GM11168 (cell line): ENCODE measurements at regions not wholly inside any gene's neighbourhood (a gene's known extent, or its start where the extent isn't known, plus 50 kb on each side); places are given as distances from the start of the nearest gene placed in this dataset.
"Not testable (repeated sequence)": the region's sequence is repeated elsewhere in the genome, so short reads cannot be mapped to it uniquely, and the experiment has no call there.

Experiments
- in situ Hi-C: fragments of 300-500 bp; cut with MboI; formaldehyde crosslinking; loops from one replicate; pipeline ENCODE4 v1.12.0; 2022; ENCODE audit warnings: low sequenced_read_pairs; ENCODE audit not compliant: unreplicated experiment

- in situ Hi-C loops = no loop called here
These were observed 898.1 kb upstream of the WWC1 start for GRCh38 chr5:167393358-167393757.

GRCh38 chr5:167402671-167403070 lies 888.8 kb upstream of the WWC1 start:
- in situ Hi-C loops = no loop called here

GRCh38 chr5:167406513-167406912 lies 884.9 kb upstream of the WWC1 start:
- in situ Hi-C loops = no loop called here

GRCh38 chr5:167412556-167412955 lies 878.9 kb upstream of the WWC1 start:
- in situ Hi-C loops = no loop called here

GRCh38 chr5:167413506-167413905 lies 877.9 kb upstream of the WWC1 start:
- in situ Hi-C loops = no loop called here

GRCh38 chr5:167414611-167415010 lies 876.8 kb upstream of the WWC1 start:
- in situ Hi-C loops = no loop called here

- in situ Hi-C loops = no loop called here
These were observed 875.4 kb upstream of the WWC1 start for GRCh38 chr5:167415779-167416746.

GRCh38 chr5:167417662-167418061 lies 873.8 kb upstream of the WWC1 start:
- in situ Hi-C loops = no loop called here

- in situ Hi-C loops = no loop called here
These were observed 866.3 kb upstream of the WWC1 start for GRCh38 chr5:167425161-167425560.

- in situ Hi-C loops = no loop called here
These were observed 864.9 kb upstream of the WWC1 start for GRCh38 chr5:167426501-167426900.

- in situ Hi-C loops = not testable (repeated sequence)
These were observed 863.8 kb upstream of the WWC1 start for GRCh38 chr5:167427641-167428040.

- in situ Hi-C loops = no loop called here
These were observed 850.6 kb upstream of the WWC1 start for GRCh38 chr5:167440846-167441245.

- in situ Hi-C loops = no loop called here
These were observed 848.5 kb upstream of the WWC1 start for GRCh38 chr5:167442922-167443321.

GRCh38 chr5:167447466-167448375 lies 843.7 kb upstream of the WWC1 start:
- in situ Hi-C loops = no loop called here

- in situ Hi-C loops = no loop called here
These were observed 843.1 kb upstream of the WWC1 start for GRCh38 chr5:167448376-167448775.

- in situ Hi-C loops = no loop called here
These were observed 840.4 kb upstream of the WWC1 start for GRCh38 chr5:167451076-167451475.

- in situ Hi-C loops = no loop called here
These were observed 839.3 kb upstream of the WWC1 start for GRCh38 chr5:167452136-167452535.

- in situ Hi-C loops = no loop called here
These were observed 838.0 kb upstream of the WWC1 start for GRCh38 chr5:167453246-167454030.

GRCh38 chr5:167458412-167458811 lies 833.0 kb upstream of the WWC1 start:
- in situ Hi-C loops = no loop called here

- in situ Hi-C loops = no loop called here
These were observed 830.9 kb upstream of the WWC1 start for GRCh38 chr5:167460449-167461020.
